MCF 10A (cell line): ENCODE measurements at regions not wholly inside any gene's neighbourhood (a gene's known extent, or its start where the extent isn't known, plus 50 kb on each side); places are given as distances from the start of the nearest gene placed in this dataset.

ENCODE experiments used
- BruUV-seq: library from RNA; stranded (reverse); fragments of 400-500 nt; replicated peaks from 2 replicates; lab custom pipeline; 2021; lab: Mats Ljungman, UMichigan
- CTCF ChIA-PET: fragments of 300-600 bp; sonication (Branson Sonifier 250); formaldehyde crosslinking; extraction: SDS; loops from one replicate; lab custom pipeline; 2021; ENCODE audit warnings: antibody characterized with exemption, inconsistent platforms; lab: Yijun Ruan, JAX
- POLR2A ChIA-PET: fragments of 300-600, 350-650 bp; sonication (Branson Sonifier 250); formaldehyde crosslinking; extraction: SDS; loops from one replicate; lab custom pipeline; 2020; ENCODE audit warnings: antibody characterized with exemption, inconsistent platforms; lab: Yijun Ruan, JAX
- DNase-seq: peaks from one replicate; pipeline ENCODE4 v3.0.0-alpha.2; 2018; ENCODE audit not compliant: unreplicated experiment
- H3K27ac Mint-ChIP-seq: one replicate; pipeline ENCODE4 v1.8.0; 2022; ENCODE audit warnings: mild to moderate bottlenecking, low read depth, mixed read lengths; ENCODE audit not compliant: unreplicated experiment
- H3K27me3 Mint-ChIP-seq: one replicate; pipeline ENCODE4 v1.8.0; 2022; ENCODE audit warnings: mixed read lengths; ENCODE audit not compliant: insufficient read depth, unreplicated experiment
- H3K36me3 Mint-ChIP-seq: one replicate; pipeline ENCODE4 v1.8.0; 2022; ENCODE audit warnings: mild to moderate bottlenecking, moderate library complexity, mixed read lengths; ENCODE audit not compliant: insufficient read depth, unreplicated experiment
- H3K4me1 Mint-ChIP-seq: one replicate; pipeline ENCODE4 v1.8.0; 2022; ENCODE audit warnings: mixed read lengths; ENCODE audit not compliant: insufficient read depth, unreplicated experiment
- H3K4me3 Mint-ChIP-seq: one replicate; pipeline ENCODE4 v1.8.0; 2022; ENCODE audit warnings: mild to moderate bottlenecking, moderate library complexity, mixed read lengths; ENCODE audit not compliant: unreplicated experiment
- H3K9me3 Mint-ChIP-seq: one replicate; pipeline ENCODE4 v1.8.0; 2022; ENCODE audit warnings: mixed read lengths; ENCODE audit not compliant: unreplicated experiment
- intact Hi-C: fragments of 100-400 bp; cut with micrococcal nuclease; formaldehyde crosslinking; loops from 2 replicates; pipeline ENCODE4 v1.14.1; 2022
- TF ChIP-seq, protein P1 (sequence below): fragments of 200-600 bp; IDR thresholded peaks from one replicate; pipeline ENCODE4 v1.8.0; 2022; ENCODE audit warnings: antibody characterized with exemption, mild to moderate bottlenecking; ENCODE audit not compliant: unreplicated experiment

DNA sequence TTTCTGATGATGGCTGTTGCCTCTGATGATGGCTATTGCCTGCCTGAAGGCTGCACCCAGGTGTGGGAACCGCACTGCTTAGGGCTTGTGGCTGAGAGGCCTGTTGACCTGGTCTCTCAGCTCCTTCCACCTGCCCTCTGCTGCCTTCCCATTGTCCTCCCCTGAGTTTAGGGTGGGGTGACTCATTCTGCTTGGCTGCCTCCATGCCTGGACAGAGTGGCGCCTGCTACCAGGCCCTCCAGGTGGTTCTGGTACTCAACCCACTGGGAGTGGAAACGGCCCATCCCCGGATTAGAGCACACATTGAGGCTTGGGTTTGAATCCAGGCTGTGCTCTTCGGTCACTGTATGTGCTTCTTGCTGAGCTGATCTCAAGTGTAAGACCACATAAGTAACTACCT is 120.6 kb downstream of the SEM1 start:
- ChIA-PET POLR2A (no interaction called here), CTCF (interaction anchor here (0.7 kb wide), 1 partner anchor 200 kb away, joined by 3 read pairs; no protein-coding TSS in a partner anchor)
- Mint-ChIP-seq H3K4me1 (no peaks in the 10 kb centered on the region), H3K27ac (no peak overlapping the region), H3K9me3 (peaks cover 8% of the 10 kb centered on the region), H3K36me3 (no peaks in the 10 kb centered on the region), H3K27me3 (peaks cover 27% of the 10 kb centered on the region), H3K4me3 (no peak overlapping the region)
- no TSS peak for BruUV-seq
- DNase-seq: peak; percentile 33
- TF ChIP-seq, protein P1, sequence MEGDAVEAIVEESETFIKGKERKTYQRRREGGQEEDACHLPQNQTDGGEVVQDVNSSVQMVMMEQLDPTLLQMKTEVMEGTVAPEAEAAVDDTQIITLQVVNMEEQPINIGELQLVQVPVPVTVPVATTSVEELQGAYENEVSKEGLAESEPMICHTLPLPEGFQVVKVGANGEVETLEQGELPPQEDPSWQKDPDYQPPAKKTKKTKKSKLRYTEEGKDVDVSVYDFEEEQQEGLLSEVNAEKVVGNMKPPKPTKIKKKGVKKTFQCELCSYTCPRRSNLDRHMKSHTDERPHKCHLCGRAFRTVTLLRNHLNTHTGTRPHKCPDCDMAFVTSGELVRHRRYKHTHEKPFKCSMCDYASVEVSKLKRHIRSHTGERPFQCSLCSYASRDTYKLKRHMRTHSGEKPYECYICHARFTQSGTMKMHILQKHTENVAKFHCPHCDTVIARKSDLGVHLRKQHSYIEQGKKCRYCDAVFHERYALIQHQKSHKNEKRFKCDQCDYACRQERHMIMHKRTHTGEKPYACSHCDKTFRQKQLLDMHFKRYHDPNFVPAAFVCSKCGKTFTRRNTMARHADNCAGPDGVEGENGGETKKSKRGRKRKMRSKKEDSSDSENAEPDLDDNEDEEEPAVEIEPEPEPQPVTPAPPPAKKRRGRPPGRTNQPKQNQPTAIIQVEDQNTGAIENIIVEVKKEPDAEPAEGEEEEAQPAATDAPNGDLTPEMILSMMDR: no peak
- intact Hi-C loops: no loop called here

DNA sequence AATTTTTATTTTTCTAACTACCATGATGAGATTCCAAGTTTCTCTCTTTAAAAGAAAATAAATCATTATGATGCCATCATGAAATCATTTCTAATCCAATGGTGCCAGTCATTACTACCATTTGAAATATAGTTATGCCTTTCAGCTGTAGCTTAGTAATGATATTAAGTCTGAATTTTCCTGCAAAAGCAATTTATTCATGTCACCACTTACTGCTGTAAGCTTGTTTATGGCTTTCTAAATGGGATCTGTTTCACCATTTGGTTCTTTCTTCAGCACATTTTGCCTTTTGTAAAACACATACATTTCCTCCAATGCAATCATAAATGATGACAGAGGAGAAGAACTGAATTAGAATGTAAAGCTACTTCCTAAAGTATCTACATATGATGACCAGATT is 130.5 kb downstream of the SEM1 start:
- Mint-ChIP-seq H3K4me3 (no peak overlapping the region), H3K27me3 (peaks cover 36% of the 10 kb centered on the region), H3K27ac (no peak overlapping the region), H3K9me3 (peaks cover 7% of the 10 kb centered on the region), H3K36me3 (no peaks in the 10 kb centered on the region), H3K4me1 (no peaks in the 10 kb centered on the region)
- TF ChIP-seq, protein P1: no peak
- BruUV-seq: no TSS peak
- POLR2A ChIA-PET: no interaction called here
- intact Hi-C loops: no loop called here
- DNase-seq: no peak
- CTCF ChIA-PET: interaction anchor here (0.7 kb wide), 1 partner anchor 16 kb away, joined by 4 read pairs; no protein-coding TSS in a partner anchor

DNA sequence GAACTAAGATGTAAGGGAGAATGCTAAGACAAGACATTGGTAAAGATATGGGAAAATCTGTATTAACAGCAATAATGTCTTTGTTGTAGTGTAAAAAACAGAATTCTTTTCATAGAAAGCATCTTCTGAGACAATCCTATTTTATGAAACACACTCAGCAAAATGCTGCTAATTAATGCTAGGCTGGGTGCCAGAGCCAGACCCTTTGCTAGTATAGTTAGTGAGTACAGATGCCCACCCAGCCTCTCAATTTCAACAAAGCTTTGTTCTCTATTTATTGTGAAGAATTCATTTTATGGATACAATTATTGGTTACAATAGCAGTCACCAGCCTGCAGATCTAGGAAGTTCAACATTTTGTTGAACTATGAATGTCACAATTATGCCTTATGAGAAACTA is 131.0 kb downstream of the SEM1 start:
- TF ChIP-seq, protein P1: no peak
- BruUV-seq: no TSS peak
- ChIA-PET CTCF (no interaction called here), POLR2A (no interaction called here)
- Mint-ChIP-seq H3K36me3 (no peaks in the 10 kb centered on the region), H3K9me3 (peaks cover 7% of the 10 kb centered on the region), H3K27ac (no peak overlapping the region), H3K4me1 (no peaks in the 10 kb centered on the region), H3K27me3 (peaks cover 37% of the 10 kb centered on the region), H3K4me3 (no peak overlapping the region)
- intact Hi-C loops: no loop called here
- DNase-seq: no peak

DNA sequence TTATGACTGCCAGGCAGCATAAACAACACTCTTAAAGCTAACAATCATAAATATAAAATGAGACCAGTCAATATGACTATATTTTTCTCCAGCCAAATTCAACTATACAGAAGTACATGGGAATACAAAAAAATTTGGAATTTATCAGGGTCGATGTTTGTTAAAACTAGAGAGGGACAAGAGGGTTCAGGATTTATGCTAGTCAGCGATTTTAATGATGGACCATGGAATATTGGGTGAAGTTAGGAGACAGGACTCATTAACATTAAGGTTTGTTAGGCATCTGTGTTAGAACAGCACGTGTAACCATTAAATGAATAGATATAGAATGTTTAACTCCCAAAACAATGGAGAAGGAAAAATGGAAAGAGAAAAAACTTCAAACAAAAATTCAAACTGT is 146.2 kb downstream of the SEM1 start:
- ChIA-PET POLR2A (no interaction called here), CTCF (no interaction called here)
- Mint-ChIP-seq H3K9me3 (no peaks in the 10 kb centered on the region), H3K36me3 (no peaks in the 10 kb centered on the region), H3K27ac (no peak overlapping the region), H3K27me3 (peaks cover 43% of the 10 kb centered on the region), H3K4me3 (no peak overlapping the region), H3K4me1 (peaks cover 3% of the 10 kb centered on the region)
- no peak for DNase-seq
- TF ChIP-seq, protein P1: no peak
- intact Hi-C loops: no loop called here
- no TSS peak for BruUV-seq
